ENCODE measurements at regions not wholly inside any gene's neighbourhood (a gene's known extent, or its start where the extent isn't known, plus 50 kb on each side); places are given as distances from the start of the nearest gene placed in this dataset.

GRCh38 chr14:87283547-87283946, 709.4 kb downstream of the GALC start:
- no peak for TF ChIP-seq FOXP2 (optimal IDR thresholded peaks at IDR 0.05; ENCODE audit: borderline replicate concordance, extremely low read depth, extremely low read length, insufficient read depth)
- no peak for TF ChIP-seq TAF1 (IDR thresholded peaks at IDR 0.05; ENCODE audit: borderline replicate concordance, insufficient read depth, low read length)
- no peak for TF ChIP-seq POLR2AphosphoS5 (IDR thresholded peaks at IDR 0.05; ENCODE audit: low read depth, low read length)
- TF ChIP-seq SIN3A (IDR thresholded peaks at IDR 0.05; ENCODE audit: borderline replicate concordance, insufficient read depth, low read length): no peak

- TF ChIP-seq TAF1 (IDR thresholded peaks at IDR 0.05; ENCODE audit: borderline replicate concordance, insufficient read depth, low read length): no peak
- no peak for TF ChIP-seq SIN3A (IDR thresholded peaks at IDR 0.05; ENCODE audit: borderline replicate concordance, insufficient read depth, low read length)
- no peak for TF ChIP-seq FOXP2 (optimal IDR thresholded peaks at IDR 0.05; ENCODE audit: borderline replicate concordance, extremely low read depth, extremely low read length, insufficient read depth)
- TF ChIP-seq REST (IDR thresholded peaks at IDR 0.05; ENCODE audit: insufficient read depth in 1 of 2, low read depth in 2 of 2, low read length in 2 of 2): no peak
- no peak for TF ChIP-seq POLR2AphosphoS5 (IDR thresholded peaks at IDR 0.05; ENCODE audit: low read depth, low read length)
Measured at GRCh38 chr14:87282266-87282665, 710.7 kb downstream of the GALC start.

- TF ChIP-seq TAF1 (IDR thresholded peaks at IDR 0.05; ENCODE audit: borderline replicate concordance, insufficient read depth, low read length) (no peak), POLR2AphosphoS5 (IDR thresholded peaks at IDR 0.05; ENCODE audit: low read depth, low read length) (no peak), REST (IDR thresholded peaks at IDR 0.05; ENCODE audit: insufficient read depth in 1 of 2, low read depth in 2 of 2, low read length in 2 of 2) (no peak), FOXP2 (optimal IDR thresholded peaks at IDR 0.05; ENCODE audit: borderline replicate concordance, extremely low read depth, extremely low read length, insufficient read depth) (no peak), SIN3A (IDR thresholded peaks at IDR 0.05; ENCODE audit: borderline replicate concordance, insufficient read depth, low read length) (no peak)
Measured at GRCh38 chr14:87278415-87278814, 714.6 kb downstream of the GALC start.

- TF ChIP-seq FOXP2 (optimal IDR thresholded peaks at IDR 0.05; ENCODE audit: borderline replicate concordance, extremely low read depth, extremely low read length, insufficient read depth) (no peak), POLR2AphosphoS5 (IDR thresholded peaks at IDR 0.05; ENCODE audit: low read depth, low read length) (no peak), REST (IDR thresholded peaks at IDR 0.05; ENCODE audit: insufficient read depth in 1 of 2, low read depth in 2 of 2, low read length in 2 of 2) (no peak), SIN3A (IDR thresholded peaks at IDR 0.05; ENCODE audit: borderline replicate concordance, insufficient read depth, low read length) (no peak), TAF1 (IDR thresholded peaks at IDR 0.05; ENCODE audit: borderline replicate concordance, insufficient read depth, low read length) (no peak)
Measured at GRCh38 chr14:87271331-87271730, 721.7 kb downstream of the GALC start.

GRCh38 chr14:87268997-87269396, 724.0 kb downstream of the GALC start:
- TF ChIP-seq REST (IDR thresholded peaks at IDR 0.05; ENCODE audit: insufficient read depth in 1 of 2, low read depth in 2 of 2, low read length in 2 of 2): no peak
- TF ChIP-seq SIN3A (IDR thresholded peaks at IDR 0.05; ENCODE audit: borderline replicate concordance, insufficient read depth, low read length): no peak
- TF ChIP-seq TAF1 (IDR thresholded peaks at IDR 0.05; ENCODE audit: borderline replicate concordance, insufficient read depth, low read length): no peak
- TF ChIP-seq POLR2AphosphoS5 (IDR thresholded peaks at IDR 0.05; ENCODE audit: low read depth, low read length): no peak
- no peak for TF ChIP-seq FOXP2 (optimal IDR thresholded peaks at IDR 0.05; ENCODE audit: borderline replicate concordance, extremely low read depth, extremely low read length, insufficient read depth)

Measured in PFSK-1 (cell line).